Neural cell (in vitro differentiated cells): ENCODE measurements at regions not wholly inside any gene's neighbourhood (a gene's known extent, or its start where the extent isn't known, plus 50 kb on each side); places are given as distances from the start of the nearest gene placed in this dataset.

Experiments used
- EP300 ChIP-seq: fragments of 450-650 bp; conservative IDR thresholded peaks from 2 replicates; pipeline ENCODE4 v1.6.1; 2014; ENCODE audit warnings: antibody characterized with exemption, mild to moderate bottlenecking, moderate library complexity; ENCODE audit not compliant: poor library complexity, severe bottlenecking
- POLR2AphosphoS5 ChIP-seq: IDR thresholded peaks from 2 replicates; pipeline ENCODE4 v1.6.1; 2012
- RAD21 ChIP-seq: fragments of 450-650 bp; conservative IDR thresholded peaks from 2 replicates; pipeline ENCODE4 v1.6.1; 2014; ENCODE audit warnings: antibody characterized with exemption, mild to moderate bottlenecking, moderate library complexity
- SMC3 ChIP-seq: fragments of 450-650 bp; conservative IDR thresholded peaks from 2 replicates; pipeline ENCODE4 v1.6.1; 2014; ENCODE audit warnings: antibody characterized with exemption, mild to moderate bottlenecking, moderate library complexity; ENCODE audit not compliant: poor library complexity
- TF ChIP-seq, protein P1 (sequence below): fragments of 450-650 bp; IDR thresholded peaks from 2 replicates; pipeline ENCODE4 v1.5.1; 2014; ENCODE audit warnings: antibody characterized with exemption, mild to moderate bottlenecking, moderate library complexity; ENCODE audit not compliant: poor library complexity, severe bottlenecking

DNA sequence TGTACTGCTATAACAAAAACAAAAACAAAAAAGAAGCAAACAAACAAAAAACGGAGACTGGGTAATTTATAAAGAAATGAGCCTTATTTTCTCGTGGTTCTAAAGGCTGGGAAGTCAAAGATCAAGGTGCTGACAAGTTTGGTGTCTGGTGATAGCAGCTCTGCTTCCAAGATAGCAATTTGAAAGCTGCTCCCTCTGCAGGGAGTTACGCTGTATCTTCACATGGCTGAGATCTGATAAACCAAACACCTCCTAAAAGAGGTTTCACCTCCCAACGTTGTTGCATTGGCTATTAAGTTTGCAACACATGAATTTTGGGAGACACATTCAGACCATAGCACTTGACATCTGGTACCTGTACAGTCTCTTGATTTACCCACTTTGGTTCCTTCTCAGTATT is 854.2 kb downstream of the CENPC start:
- TF ChIP-seq SMC3 (no peak), RAD21 (no peak), POLR2AphosphoS5 (no peak), EP300 (no peak)
- TF ChIP-seq, protein P1, sequence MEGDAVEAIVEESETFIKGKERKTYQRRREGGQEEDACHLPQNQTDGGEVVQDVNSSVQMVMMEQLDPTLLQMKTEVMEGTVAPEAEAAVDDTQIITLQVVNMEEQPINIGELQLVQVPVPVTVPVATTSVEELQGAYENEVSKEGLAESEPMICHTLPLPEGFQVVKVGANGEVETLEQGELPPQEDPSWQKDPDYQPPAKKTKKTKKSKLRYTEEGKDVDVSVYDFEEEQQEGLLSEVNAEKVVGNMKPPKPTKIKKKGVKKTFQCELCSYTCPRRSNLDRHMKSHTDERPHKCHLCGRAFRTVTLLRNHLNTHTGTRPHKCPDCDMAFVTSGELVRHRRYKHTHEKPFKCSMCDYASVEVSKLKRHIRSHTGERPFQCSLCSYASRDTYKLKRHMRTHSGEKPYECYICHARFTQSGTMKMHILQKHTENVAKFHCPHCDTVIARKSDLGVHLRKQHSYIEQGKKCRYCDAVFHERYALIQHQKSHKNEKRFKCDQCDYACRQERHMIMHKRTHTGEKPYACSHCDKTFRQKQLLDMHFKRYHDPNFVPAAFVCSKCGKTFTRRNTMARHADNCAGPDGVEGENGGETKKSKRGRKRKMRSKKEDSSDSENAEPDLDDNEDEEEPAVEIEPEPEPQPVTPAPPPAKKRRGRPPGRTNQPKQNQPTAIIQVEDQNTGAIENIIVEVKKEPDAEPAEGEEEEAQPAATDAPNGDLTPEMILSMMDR = no peak
